ENCODE measurements at regions not wholly inside any gene's neighbourhood (a gene's known extent, or its start where the extent isn't known, plus 50 kb on each side); places are given as distances from the start of the nearest gene placed in this dataset.

DNA sequence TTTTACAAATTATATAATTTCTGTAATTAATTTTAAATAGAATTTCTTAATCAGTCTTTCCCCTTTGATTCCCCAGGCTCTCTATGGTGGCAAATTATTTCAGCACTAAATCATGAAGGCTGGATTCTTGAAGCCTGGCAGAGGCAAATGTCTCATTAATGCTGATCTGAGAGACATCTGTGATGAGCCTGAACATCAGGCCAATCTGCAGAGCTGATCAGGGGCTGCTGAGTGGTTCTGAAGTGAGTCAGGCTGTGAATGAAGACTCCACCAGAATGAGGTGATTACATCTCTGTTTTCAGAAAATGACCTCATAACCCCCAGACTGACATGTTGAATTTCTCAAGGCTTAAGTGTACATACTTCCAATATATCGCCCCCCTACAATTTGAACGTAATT is 124.2 kb upstream of the MIS18BP1 start:
- TF ChIP-seq POLR2AphosphoS5 (IDR thresholded peaks at IDR 0.05; ENCODE audit: low read depth) = no peak
- TF ChIP-seq, protein P1, sequence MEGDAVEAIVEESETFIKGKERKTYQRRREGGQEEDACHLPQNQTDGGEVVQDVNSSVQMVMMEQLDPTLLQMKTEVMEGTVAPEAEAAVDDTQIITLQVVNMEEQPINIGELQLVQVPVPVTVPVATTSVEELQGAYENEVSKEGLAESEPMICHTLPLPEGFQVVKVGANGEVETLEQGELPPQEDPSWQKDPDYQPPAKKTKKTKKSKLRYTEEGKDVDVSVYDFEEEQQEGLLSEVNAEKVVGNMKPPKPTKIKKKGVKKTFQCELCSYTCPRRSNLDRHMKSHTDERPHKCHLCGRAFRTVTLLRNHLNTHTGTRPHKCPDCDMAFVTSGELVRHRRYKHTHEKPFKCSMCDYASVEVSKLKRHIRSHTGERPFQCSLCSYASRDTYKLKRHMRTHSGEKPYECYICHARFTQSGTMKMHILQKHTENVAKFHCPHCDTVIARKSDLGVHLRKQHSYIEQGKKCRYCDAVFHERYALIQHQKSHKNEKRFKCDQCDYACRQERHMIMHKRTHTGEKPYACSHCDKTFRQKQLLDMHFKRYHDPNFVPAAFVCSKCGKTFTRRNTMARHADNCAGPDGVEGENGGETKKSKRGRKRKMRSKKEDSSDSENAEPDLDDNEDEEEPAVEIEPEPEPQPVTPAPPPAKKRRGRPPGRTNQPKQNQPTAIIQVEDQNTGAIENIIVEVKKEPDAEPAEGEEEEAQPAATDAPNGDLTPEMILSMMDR (IDR thresholded peaks at IDR 0.05; ENCODE audit: insufficient read depth, low read length) = no peak

Data from HL-60 (cell line).